ENCODE measurements at regions not wholly inside any gene's neighbourhood (a gene's known extent, or its start where the extent isn't known, plus 50 kb on each side); places are given as distances from the start of the nearest gene placed in this dataset.
"Not testable (repeated sequence)": the region's sequence is repeated elsewhere in the genome, so short reads cannot be mapped to it uniquely, and the experiment has no call there.

DNA sequence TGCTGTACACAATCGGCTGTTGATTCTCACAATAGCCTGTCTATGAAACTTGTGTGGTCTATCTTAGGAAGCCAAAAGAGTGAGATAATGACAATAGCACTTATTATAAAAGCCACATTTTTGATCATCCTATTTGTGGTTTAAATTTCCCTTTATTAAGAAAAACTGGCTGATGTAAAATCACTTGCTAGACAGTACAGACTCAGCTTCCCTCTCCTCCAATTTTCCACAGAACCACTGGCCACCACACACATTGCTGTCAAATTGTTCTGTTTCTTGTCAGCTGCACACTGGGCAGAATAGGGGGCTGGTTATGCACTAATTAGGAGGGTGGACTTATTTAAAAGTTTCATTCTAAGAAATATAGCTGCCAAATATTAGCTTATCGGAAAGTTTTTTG lies 425.9 kb downstream of the EPHA3 start:
- no peak for DNase-seq

DNA sequence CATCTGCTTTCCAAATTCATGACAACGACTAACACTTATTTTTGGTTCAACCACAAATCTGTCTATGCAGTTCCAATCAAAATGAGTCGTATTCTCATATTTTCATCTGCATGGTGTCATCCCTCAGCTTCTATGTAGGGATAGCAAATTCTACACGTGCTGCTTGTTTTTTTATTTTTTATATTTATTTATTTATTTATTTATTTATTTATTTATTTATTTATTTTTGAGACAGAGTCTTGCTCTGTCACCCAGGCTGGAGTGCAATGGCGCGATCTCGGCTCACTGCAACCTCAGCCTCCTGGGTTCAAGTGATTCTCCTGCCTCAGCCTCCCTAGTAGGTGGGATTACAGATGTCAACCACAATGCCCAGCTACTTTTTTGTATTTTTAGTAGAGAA lies 447.2 kb downstream of the EPHA3 start:
- not testable (repeated sequence) for DNase-seq

- DNase-seq: no peak
Observed at GRCh38 chr3:89558711-89559110, 451.3 kb downstream of the EPHA3 start.

- DNase-seq: no peak
Observed at GRCh38 chr3:89560568-89560967, 453.1 kb downstream of the EPHA3 start.

GRCh38 chr3:89562373-89562772 lies 455.0 kb downstream of the EPHA3 start:
- DNase-seq: no peak

DNA sequence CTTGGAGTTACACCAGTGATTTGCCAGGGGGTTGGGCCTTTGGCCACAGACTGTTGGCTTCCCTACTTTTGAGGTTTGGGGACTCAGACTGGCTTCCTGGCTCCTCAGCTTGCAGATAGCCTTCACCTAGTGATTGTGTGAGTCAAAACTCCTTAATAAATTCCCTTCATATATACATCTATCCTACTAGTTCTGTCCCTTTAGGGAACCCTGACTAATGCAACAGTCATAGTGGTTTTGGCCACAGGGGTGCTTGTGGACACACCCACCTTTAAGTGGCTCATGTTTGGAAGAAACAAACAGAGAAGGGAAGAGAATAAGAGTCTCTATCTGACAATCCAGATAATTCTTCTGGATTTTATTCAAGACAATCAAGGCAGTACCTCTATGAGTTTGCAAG lies 457.7 kb downstream of the EPHA3 start:
- DNase-seq: no peak

GRCh38 chr3:89570465-89570864 lies 463.0 kb downstream of the EPHA3 start:
- no peak for DNase-seq

GRCh38 chr3:89571298-89571697 lies 463.9 kb downstream of the EPHA3 start:
- no peak for DNase-seq

DNA sequence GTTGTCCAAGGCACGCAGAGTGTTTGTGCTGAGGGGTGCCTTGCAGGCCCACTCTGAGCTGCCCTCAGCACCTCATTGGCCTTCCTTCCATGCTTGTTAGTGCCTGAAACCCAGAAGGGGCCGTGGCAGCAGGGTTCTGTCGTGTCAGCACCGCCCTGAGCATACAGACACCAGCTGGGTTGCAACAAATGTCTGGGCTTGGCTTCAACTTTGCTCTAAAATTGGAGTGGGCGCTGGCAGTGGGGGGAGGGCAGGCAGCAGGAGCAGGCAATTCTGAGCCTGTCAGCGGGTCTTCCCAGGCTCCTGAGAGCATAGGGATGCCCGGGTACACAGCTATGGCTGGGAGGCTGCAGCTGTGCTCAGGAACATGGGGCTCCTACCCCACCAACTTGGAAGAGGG lies 464.3 kb downstream of the EPHA3 start:
- DNase-seq: no peak

DNA sequence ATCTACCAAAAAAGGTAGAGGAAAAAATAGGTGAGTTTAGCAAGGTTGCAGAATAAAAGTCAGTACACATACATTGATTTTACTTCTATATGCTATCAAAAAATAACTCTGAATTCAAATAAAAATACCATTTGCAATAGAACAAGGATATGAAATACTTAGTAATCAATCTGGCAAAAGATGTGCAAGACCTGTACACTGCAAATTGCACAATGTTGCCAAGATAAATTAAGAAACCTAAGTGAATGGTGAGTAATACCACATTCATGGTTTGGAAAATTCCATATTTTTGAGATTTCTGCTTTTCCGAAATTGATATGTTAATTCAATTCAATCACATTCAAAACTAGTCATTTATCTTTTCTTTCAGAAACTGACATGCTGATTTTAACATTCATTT lies 464.8 kb downstream of the EPHA3 start:
- no peak for DNase-seq

GRCh38 chr3:89576417-89576816 lies 469.0 kb downstream of the EPHA3 start:
- no peak for DNase-seq

DNA sequence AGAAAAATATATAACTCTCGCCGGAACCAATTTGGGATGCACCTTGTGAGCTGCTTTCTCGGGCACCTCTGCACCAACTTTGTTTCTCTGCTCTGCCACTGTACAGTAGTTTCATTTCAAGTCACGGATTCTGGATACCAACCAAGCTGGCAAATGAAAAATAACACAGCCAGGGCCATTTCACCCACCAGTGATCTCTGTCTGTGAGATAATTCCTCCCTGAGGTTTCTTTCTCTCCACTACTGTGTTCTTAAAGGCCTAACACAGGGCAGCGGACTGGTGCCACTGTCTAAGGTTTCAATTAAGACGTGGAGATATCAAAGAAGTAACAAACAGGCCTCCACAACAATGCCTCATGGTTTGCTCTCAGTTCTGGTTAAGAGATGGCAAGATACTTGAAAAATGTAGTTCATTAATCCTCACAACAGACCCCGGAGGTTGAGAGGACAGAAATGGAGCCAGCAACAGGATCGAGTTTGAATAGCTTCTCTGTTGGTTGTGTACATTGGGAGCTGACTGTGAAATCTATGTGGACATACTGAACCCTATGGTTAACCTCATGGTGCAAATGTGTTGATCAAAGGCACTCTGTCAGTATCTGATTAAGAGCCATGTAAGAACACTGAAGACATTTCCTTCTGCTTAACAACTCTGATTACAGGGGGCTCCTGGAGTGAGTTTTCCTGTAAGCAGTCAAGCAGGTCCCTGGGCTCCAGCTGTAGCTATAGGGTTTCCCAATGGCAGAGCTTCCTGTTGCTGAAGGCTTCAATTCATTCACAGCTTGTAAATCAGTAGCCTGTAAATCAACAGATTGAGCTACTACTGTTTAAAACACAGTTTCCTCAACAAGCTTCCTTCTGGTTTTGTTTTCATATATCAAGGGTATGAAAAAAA lies 470.5 kb downstream of the EPHA3 start:
- no peak for DNase-seq

DNA sequence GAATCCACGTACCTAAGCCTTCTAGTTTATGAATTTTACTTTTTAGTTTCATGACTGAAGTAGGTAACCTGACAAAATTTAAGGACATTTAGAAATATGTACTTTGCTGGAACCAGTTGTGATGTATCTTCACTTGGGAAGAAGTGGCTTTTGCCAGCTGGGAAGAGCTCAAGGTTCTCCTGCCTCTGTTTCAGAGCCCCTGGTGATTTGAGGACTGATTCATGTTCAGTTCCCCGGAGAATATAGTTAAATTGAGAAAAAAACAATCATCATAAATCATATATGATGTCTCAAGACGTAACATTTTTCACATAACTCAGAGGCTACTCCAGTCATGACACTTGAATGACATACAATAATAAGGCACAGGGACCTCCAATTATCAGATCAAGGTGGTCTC lies 473.4 kb downstream of the EPHA3 start:
- no peak for DNase-seq

- no peak for DNase-seq
Observed at GRCh38 chr3:89584398-89584797, 477.0 kb downstream of the EPHA3 start.

GRCh38 chr3:89586256-89586655 lies 478.8 kb downstream of the EPHA3 start:
- DNase-seq: no peak

- DNase-seq: no peak
Observed at GRCh38 chr3:89586676-89587075, 479.3 kb downstream of the EPHA3 start.

DNA sequence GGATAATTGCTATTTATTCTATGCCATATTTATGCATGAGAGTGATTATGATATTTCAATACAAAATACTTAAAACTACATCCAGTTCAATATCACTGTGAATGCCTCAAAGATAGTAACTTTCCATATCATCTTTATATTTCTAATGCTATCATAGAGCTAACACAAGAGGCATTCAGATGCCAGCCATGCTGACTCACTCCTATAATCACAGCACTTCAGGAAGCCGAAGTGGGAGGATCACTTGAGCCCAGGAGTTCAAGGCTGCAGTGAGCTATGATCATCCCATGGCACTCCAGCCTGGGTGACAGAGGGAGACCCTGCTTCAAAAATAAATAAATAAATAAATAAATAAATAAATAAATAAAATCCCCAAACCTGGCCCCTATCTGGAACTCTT lies 498.7 kb downstream of the EPHA3 start:
- DNase-seq: no peak

- DNase-seq: no peak
Observed at GRCh38 chr3:89612027-89612426, 504.6 kb downstream of the EPHA3 start.

GRCh38 chr3:89613241-89613640 lies 505.8 kb downstream of the EPHA3 start:
- no peak for DNase-seq

- no peak for DNase-seq
Observed at GRCh38 chr3:89617706-89618105, 510.3 kb downstream of the EPHA3 start.

DNA sequence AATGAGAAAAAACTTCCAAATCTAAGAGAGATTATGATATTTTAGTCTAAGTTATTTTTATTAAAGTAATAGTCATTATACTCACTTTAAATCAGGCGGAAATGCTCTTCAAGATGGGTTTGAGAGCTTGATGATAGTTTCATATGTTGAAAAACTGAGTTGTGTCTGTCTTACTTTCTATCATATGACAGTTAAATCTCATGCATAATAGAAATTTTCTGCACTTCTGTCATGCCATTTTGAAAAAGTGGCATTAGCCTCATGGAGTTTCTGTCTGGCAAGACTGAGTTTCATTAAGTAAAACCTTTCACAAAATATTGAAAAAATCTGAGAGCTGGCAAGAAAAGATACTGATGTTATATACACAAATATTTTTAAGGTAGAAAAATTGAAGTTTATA lies 511.8 kb downstream of the EPHA3 start:
- no peak for DNase-seq

DNA sequence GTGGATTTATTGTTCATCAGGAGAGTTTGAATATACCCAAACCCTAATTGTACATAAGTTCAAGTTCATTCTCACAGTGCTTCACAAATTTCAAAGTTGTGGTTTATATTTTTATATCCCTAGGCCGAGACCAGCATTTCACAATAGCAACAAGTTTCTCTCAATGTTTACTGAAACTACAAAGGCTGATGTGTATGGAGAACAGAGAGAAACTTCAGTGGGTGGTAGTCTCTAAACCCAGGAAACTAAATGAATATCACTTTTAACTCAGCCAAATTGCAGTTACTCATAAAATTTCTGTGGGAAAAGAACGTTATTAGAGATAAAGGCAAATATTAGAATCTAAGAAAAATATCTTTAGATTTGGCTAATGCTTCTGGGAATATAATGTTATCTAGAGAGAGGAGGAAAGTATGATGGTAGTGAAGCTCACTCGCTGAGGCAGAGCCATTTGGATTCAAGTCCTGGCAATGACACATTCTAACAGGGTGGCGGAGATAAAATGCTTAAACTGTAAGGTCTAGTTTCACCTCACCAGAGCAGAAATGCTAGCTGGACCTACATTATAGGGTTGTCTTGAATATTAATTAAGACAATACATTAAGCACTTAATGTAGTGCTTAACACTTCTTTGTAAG lies 514.8 kb downstream of the EPHA3 start:
- DNase-seq: no peak

DNA sequence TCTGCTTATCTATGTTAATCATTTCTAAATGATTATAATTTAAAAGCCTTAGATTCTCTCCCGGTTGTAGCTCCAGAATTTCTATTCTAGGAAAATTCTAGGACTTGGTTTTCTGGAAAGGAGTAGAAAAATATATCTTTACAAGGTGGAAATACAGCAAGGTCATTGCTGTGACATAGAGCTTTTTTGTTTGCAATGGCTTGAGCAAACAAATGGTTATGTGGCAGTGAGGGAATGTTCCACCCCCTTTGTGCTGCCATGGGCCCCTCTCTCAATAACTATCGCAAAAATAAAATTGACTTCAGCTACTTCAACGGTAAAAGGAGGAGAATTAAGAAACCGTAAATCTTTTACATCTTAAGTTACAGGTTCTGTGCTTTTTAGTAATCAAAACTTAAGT lies 517.1 kb downstream of the EPHA3 start:
- no peak for DNase-seq

DNA sequence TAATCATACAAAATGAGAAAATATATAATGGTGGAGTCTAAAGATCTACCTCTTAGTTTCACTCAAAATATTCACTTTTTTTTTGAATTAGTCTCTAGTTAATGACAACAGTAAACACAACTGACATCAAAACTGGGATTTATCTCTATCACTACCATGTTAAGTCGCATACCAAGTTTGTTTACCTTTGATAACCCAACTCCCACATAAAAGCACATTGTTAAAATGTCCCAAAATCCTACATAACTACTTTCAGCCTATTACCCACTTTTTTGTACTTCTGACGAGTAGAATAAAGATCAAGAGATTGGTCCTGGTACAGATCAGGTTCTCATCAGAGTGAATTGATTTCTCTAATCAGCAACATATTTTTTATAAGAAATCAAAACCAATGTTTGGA lies 518.5 kb downstream of the EPHA3 start:
- DNase-seq: no peak
